ENCODE measurements at regions not wholly inside any gene's neighbourhood (a gene's known extent, or its start where the extent isn't known, plus 50 kb on each side); places are given as distances from the start of the nearest gene placed in this dataset.

DNA sequence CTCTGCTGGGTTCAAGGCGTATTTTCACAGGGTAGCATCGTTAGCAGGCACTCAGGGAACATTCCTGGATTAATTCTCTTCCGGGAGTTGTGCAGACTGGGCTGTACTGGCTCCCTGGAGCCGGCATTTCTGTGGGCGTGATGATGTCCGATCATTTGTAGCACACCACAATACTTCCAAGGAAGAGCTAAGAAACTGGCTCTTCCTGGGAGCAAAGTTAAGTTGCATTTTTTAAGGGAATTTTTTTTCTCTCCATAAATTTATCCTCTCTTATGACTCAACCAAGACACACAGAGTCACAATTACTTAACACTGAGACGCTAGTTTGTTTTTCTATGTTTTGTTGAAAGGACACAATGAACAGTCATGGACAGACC lies 211.6 kb upstream of the FOXF1 start:
- CTCF ChIA-PET, result no interaction called here

DNA sequence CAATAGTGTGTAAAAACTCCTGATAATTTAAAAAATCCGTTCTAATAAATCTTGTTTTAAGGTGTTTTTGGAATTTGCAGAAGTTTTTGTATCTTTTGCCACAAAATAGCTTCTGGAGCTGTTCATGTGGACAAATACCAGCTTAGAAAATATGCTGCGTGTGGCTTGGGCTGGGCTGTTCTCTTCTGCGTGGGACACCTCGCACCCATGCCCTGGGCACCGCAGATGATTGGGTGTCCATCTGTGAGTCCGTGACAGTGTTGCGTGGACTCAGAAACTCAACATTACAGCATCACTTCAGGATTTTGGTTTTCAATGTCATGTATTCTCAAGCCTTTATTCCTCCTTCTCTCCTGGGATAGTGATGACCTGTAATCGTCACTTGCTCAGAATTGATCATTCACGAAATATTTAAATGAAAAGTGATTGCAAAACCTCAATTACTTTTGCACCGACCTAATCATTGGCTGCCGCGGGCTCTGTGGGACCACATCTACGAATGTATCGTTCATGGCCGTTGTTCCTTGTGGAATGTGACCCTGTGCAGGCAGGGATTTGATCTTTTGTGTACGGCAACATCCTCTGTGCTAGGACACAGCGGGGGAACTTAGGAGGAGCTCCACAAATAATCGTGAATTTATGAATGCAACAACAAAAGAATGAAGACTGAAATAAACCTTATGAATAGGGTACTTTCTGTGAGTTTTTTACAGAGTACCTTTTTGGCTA lies 210.3 kb upstream of the FOXF1 start:
- no peaks in the 10 kb centered on the region; the same call in 1 of the 2 replicates for H3K27me3 ChIP-seq (ENCODE audit: control insufficient read depth, insufficient read depth, low read length)
- no peaks in the 10 kb centered on the region for H3K36me3 ChIP-seq (ENCODE audit: control insufficient read depth, insufficient read depth, low read length)
- no peak for DNase-seq (ENCODE audit: low read depth, low spot score)
- in situ Hi-C loops (cut with HindIII; ENCODE audit: low pct_unique_long_range_greater_than_20kb, low sequenced_read_pairs) (no loop called here), intact Hi-C loops (cut with micrococcal nuclease; ENCODE audit: unreplicated experiment) (no loop called here)
- TF ChIP-seq TCF7L2 (IDR thresholded peaks at IDR 0.05; ENCODE audit: low read depth, low read length) (no peak), POLR2AphosphoS5 (IDR thresholded peaks at IDR 0.05; ENCODE audit: low read depth, low read length) (no peak), SIN3A (IDR thresholded peaks at IDR 0.05; ENCODE audit: borderline replicate concordance, insufficient read depth, low read depth, low read length) (no peak)
- TF ChIP-seq, protein P1, sequence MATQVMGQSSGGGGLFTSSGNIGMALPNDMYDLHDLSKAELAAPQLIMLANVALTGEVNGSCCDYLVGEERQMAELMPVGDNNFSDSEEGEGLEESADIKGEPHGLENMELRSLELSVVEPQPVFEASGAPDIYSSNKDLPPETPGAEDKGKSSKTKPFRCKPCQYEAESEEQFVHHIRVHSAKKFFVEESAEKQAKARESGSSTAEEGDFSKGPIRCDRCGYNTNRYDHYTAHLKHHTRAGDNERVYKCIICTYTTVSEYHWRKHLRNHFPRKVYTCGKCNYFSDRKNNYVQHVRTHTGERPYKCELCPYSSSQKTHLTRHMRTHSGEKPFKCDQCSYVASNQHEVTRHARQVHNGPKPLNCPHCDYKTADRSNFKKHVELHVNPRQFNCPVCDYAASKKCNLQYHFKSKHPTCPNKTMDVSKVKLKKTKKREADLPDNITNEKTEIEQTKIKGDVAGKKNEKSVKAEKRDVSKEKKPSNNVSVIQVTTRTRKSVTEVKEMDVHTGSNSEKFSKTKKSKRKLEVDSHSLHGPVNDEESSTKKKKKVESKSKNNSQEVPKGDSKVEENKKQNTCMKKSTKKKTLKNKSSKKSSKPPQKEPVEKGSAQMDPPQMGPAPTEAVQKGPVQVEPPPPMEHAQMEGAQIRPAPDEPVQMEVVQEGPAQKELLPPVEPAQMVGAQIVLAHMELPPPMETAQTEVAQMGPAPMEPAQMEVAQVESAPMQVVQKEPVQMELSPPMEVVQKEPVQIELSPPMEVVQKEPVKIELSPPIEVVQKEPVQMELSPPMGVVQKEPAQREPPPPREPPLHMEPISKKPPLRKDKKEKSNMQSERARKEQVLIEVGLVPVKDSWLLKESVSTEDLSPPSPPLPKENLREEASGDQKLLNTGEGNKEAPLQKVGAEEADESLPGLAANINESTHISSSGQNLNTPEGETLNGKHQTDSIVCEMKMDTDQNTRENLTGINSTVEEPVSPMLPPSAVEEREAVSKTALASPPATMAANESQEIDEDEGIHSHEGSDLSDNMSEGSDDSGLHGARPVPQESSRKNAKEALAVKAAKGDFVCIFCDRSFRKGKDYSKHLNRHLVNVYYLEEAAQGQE (IDR thresholded peaks at IDR 0.05; ENCODE audit: insufficient read depth in 1 of 2, low read depth in 2 of 2, low read length in 1 of 2), result no peak
- TF ChIP-seq, protein P2, sequence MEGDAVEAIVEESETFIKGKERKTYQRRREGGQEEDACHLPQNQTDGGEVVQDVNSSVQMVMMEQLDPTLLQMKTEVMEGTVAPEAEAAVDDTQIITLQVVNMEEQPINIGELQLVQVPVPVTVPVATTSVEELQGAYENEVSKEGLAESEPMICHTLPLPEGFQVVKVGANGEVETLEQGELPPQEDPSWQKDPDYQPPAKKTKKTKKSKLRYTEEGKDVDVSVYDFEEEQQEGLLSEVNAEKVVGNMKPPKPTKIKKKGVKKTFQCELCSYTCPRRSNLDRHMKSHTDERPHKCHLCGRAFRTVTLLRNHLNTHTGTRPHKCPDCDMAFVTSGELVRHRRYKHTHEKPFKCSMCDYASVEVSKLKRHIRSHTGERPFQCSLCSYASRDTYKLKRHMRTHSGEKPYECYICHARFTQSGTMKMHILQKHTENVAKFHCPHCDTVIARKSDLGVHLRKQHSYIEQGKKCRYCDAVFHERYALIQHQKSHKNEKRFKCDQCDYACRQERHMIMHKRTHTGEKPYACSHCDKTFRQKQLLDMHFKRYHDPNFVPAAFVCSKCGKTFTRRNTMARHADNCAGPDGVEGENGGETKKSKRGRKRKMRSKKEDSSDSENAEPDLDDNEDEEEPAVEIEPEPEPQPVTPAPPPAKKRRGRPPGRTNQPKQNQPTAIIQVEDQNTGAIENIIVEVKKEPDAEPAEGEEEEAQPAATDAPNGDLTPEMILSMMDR (IDR thresholded peaks at IDR 0.05), result no peak
- ChIA-PET CTCF (interaction anchor here (0.7 kb wide), 1 partner anchor 983 kb away, joined by 3 read pairs; no protein-coding TSS in a partner anchor), POLR2A (no interaction called here)
- H3K9me3 ChIP-seq (ENCODE audit: control insufficient read depth, insufficient read depth, low read depth, low read length), result no peaks in the 10 kb centered on the region
- no peak overlapping the region for H3K4me3 ChIP-seq (ENCODE audit: low read depth in 2 of 2, low read length in 2 of 2)
- no peak overlapping the region for H3K27ac ChIP-seq (ENCODE audit: low read length)
- H3K4me1 ChIP-seq (ENCODE audit: control insufficient read depth, insufficient read depth, low read length), result no peaks in the 10 kb centered on the region
- no peak for ATAC-seq
- BruUV-seq (replicated peaks), result no TSS peak

More for the DNA sequence above, 211.6 kb upstream of the FOXF1 start:
- in situ Hi-C loops (cut with HindIII; ENCODE audit: low pct_unique_long_range_greater_than_20kb, low sequenced_read_pairs), result no loop called here
- no peak for ATAC-seq
- TF ChIP-seq, protein P2 (IDR thresholded peaks at IDR 0.05), result no peak
- TF ChIP-seq TCF7L2 (IDR thresholded peaks at IDR 0.05; ENCODE audit: low read depth, low read length) (no peak), POLR2AphosphoS5 (IDR thresholded peaks at IDR 0.05; ENCODE audit: low read depth, low read length) (no peak), SIN3A (IDR thresholded peaks at IDR 0.05; ENCODE audit: borderline replicate concordance, insufficient read depth, low read depth, low read length) (no peak)
- TF ChIP-seq, protein P1 (IDR thresholded peaks at IDR 0.05; ENCODE audit: insufficient read depth in 1 of 2, low read depth in 2 of 2, low read length in 1 of 2), result no peak
- no TSS peak for BruUV-seq (replicated peaks)
- Histone ChIP-seq H3K4me1 (ENCODE audit: control insufficient read depth, insufficient read depth, low read length) (no peaks in the 10 kb centered on the region), H3K27ac (ENCODE audit: low read length) (no peak overlapping the region), H3K36me3 (ENCODE audit: control insufficient read depth, insufficient read depth, low read length) (no peaks in the 10 kb centered on the region), H3K4me3 (ENCODE audit: low read depth in 2 of 2, low read length in 2 of 2) (no peak overlapping the region), H3K27me3 (ENCODE audit: control insufficient read depth, insufficient read depth, low read length) (no peaks in the 10 kb centered on the region; the same call in 1 of the 2 replicates), H3K9me3 (ENCODE audit: control insufficient read depth, insufficient read depth, low read depth, low read length) (no peaks in the 10 kb centered on the region)
- intact Hi-C loops (cut with micrococcal nuclease; ENCODE audit: unreplicated experiment), result no loop called here
- POLR2A ChIA-PET, result no interaction called here
- DNase-seq (ENCODE audit: low read depth, low spot score), result no peak

Measured in Panc1 (cell line).